ENCODE measurements at regions not wholly inside any gene's neighbourhood (a gene's known extent, or its start where the extent isn't known, plus 50 kb on each side); places are given as distances from the start of the nearest gene placed in this dataset.
"Not testable (repeated sequence)": the region's sequence is repeated elsewhere in the genome, so short reads cannot be mapped to it uniquely, and the experiment has no call there.

DNA sequence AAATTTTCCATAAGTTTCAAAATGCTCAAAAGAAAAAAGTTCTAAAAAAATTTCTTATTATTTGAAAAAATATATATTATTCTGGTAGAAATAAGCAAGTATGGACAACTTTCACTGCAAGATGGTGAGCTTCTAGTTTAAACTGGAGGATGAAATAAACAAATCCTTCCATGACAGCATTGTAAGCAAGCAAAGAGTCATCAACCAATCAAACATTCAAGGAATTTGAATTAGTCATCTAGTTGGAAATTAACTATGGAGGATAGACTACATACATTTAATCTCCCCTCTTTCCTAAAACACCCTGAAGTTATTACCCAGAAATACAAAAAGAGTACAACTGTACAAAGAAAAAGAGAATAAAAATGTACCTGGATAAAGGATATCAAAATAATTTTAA is 51.0 kb upstream of the IRX5 start:
- Histone ChIP-seq H3K27me3 (ENCODE audit: control insufficient read depth, insufficient read depth, low read length) (no peaks in the 10 kb centered on the region), H3K4me1 (ENCODE audit: control insufficient read depth, insufficient read depth, low read length) (peaks cover 11% of the 10 kb centered on the region), H3K4me3 (ENCODE audit: low read depth, low read length) (no peak overlapping the region), H3K9me3 (ENCODE audit: control insufficient read depth, insufficient read depth, low read length) (no peaks in the 10 kb centered on the region), H3K27ac (ENCODE audit: low read depth, low read length) (no peak overlapping the region), H3K9ac (ENCODE audit: low read depth, low read length) (no peak overlapping the region), H3K36me3 (ENCODE audit: control insufficient read depth, insufficient read depth, low read length) (no peaks in the 10 kb centered on the region)

DNA sequence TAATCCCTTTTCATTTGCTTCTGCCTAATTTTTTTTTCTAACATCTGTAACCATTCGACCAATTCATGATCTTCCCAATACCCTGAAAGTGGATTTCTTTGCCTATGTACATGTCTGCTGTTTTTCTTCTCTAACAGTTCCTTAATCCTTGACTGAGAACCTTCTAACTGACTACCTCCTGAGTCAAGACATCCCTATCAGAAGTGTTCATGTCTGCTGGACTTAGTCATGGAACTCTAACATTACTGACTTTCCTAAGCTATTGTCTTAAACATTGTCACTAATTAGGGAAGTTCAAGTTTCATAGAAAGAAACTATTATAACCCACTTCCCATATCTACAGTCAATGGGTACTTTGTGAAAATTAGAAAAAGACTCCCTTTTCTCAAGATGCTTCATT is 52.4 kb upstream of the IRX5 start:
- no peak overlapping the region for H3K9ac ChIP-seq (ENCODE audit: low read depth, low read length)
- peaks cover 11% of the 10 kb centered on the region for H3K4me1 ChIP-seq (ENCODE audit: control insufficient read depth, insufficient read depth, low read length)
- no peak overlapping the region for H3K4me3 ChIP-seq (ENCODE audit: low read depth, low read length)
- H3K27ac ChIP-seq (ENCODE audit: low read depth, low read length): no peak overlapping the region
- H3K27me3 ChIP-seq (ENCODE audit: control insufficient read depth, insufficient read depth, low read length): no peaks in the 10 kb centered on the region
- H3K9me3 ChIP-seq (ENCODE audit: control insufficient read depth, insufficient read depth, low read length): no peaks in the 10 kb centered on the region
- H3K36me3 ChIP-seq (ENCODE audit: control insufficient read depth, insufficient read depth, low read length): no peaks in the 10 kb centered on the region

DNA sequence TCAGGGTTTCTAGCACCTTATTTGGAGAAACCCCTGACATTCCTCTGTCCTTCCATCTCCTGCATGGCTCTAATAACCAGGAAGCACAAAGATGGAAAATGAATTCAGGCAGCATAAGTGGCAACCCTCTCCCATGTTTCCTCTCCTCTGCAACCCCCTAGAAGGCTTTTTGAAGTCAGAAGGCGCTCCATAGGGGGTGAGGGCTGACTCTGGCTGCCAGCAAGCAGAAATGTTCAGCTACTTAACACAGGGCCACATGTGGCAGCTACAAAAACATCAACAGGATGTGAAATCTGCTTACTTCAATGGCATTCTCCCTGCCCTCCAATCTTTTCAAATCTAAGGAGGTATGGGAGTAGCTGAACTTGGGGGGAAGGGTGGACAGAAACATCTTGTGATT is 55.2 kb upstream of the IRX5 start:
- H3K36me3 ChIP-seq (ENCODE audit: control insufficient read depth, insufficient read depth, low read length): no peaks in the 10 kb centered on the region
- no peaks in the 10 kb centered on the region for H3K27me3 ChIP-seq (ENCODE audit: control insufficient read depth, insufficient read depth, low read length)
- H3K27ac ChIP-seq (ENCODE audit: low read depth, low read length): peak overlapping the region; percentile 17
- no peak overlapping the region for H3K9ac ChIP-seq (ENCODE audit: low read depth, low read length)
- no peaks in the 10 kb centered on the region for H3K9me3 ChIP-seq (ENCODE audit: control insufficient read depth, insufficient read depth, low read length)
- H3K4me1 ChIP-seq (ENCODE audit: control insufficient read depth, insufficient read depth, low read length): peaks cover 13% of the 10 kb centered on the region
- H3K4me3 ChIP-seq (ENCODE audit: low read depth, low read length): no peak overlapping the region

DNA sequence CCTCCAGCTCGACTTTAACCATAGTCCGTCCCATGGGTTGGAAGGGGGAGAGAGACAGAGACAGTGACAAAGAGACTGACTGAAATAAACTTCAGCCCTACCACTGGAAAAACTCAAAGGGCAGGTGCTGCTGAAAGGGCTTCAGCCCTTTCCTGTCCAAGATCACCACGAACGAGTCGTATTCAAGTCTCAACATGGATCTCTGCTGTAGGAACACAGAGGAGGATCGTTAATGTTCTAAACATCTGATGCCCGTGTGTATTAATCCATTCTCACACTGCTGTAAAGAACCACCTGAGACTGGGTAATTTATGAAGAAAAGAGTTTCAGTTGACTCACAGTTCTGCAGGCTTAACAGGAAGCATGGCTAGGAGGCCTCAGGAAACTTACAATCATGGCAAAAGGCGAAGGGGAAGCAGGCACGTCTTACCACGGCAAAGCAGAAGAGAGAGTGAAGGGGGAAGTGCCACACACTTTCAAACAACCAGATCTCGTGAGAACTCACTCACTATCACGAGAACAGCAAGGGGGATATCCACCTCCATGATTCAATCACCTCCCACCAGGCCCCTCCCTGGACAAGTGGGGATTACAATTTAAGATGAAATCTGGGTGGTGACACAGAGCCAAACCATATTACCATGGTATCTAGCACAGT is 56.8 kb upstream of the IRX5 start:
- not testable (repeated sequence) for H3K27me3 ChIP-seq (ENCODE audit: control insufficient read depth, insufficient read depth, low read length); H3K9me3 ChIP-seq (ENCODE audit: control insufficient read depth, insufficient read depth, low read length); H3K9ac ChIP-seq (ENCODE audit: low read depth, low read length); H3K36me3 ChIP-seq (ENCODE audit: control insufficient read depth, insufficient read depth, low read length); H3K4me3 ChIP-seq (ENCODE audit: low read depth, low read length)
- peak overlapping the region; percentile 5 for H3K27ac ChIP-seq (ENCODE audit: low read depth, low read length)
- H3K4me1 ChIP-seq (ENCODE audit: control insufficient read depth, insufficient read depth, low read length): peaks cover 13% of the 10 kb centered on the region

DNA sequence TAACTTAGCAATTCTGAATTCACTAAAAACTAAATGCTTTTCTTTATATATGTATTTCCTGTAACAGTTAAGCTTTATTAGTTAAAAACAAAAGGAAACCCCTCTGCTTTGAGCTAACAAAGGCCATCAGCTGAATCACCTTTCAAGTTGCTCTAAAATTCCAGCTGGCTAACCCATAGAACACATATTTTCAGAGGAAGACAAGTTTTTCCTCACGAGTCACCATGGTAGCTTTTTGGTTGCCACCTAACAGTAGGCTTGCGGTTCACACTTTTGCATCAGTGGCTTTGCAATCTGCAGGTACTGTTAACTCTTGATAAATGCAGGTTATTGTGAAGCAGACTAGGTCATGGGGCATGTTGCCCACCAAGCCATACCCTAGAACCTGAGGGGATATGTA is 57.6 kb upstream of the IRX5 start:
- Histone ChIP-seq H3K27ac (ENCODE audit: low read depth, low read length) (no peak overlapping the region), H3K4me1 (ENCODE audit: control insufficient read depth, insufficient read depth, low read length) (peaks cover 13% of the 10 kb centered on the region), H3K36me3 (ENCODE audit: control insufficient read depth, insufficient read depth, low read length) (no peaks in the 10 kb centered on the region), H3K9ac (ENCODE audit: low read depth, low read length) (no peak overlapping the region), H3K4me3 (ENCODE audit: low read depth, low read length) (no peak overlapping the region), H3K9me3 (ENCODE audit: control insufficient read depth, insufficient read depth, low read length) (no peaks in the 10 kb centered on the region), H3K27me3 (ENCODE audit: control insufficient read depth, insufficient read depth, low read length) (no peaks in the 10 kb centered on the region)

DNA sequence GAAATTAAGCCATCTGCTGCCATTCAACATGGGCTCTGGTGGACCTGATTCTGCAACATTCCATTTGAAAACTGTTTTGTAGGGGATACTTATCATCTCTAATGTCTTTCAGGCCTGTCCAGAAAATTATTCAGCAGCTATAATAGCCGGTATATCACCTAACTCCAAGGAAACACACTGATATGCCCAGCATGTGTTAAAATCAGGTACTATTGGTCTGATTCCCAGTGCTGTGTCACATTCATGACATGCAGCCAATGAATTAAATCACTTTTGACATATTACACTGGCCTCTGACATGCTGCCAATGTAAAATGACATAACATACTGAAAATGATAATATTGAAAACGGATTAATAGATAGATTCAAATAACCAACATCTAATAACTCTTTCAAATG is 60.5 kb upstream of the IRX5 start:
- H3K27me3 ChIP-seq (ENCODE audit: control insufficient read depth, insufficient read depth, low read length): no peaks in the 10 kb centered on the region
- H3K27ac ChIP-seq (ENCODE audit: low read depth, low read length): no peak overlapping the region
- peaks cover 4% of the 10 kb centered on the region; the same call in 1 of the 2 replicates for H3K4me1 ChIP-seq (ENCODE audit: control insufficient read depth, insufficient read depth, low read length)
- H3K36me3 ChIP-seq (ENCODE audit: control insufficient read depth, insufficient read depth, low read length): no peaks in the 10 kb centered on the region
- H3K9ac ChIP-seq (ENCODE audit: low read depth, low read length): no peak overlapping the region
- H3K4me3 ChIP-seq (ENCODE audit: low read depth, low read length): no peak overlapping the region
- H3K9me3 ChIP-seq (ENCODE audit: control insufficient read depth, insufficient read depth, low read length): no peaks in the 10 kb centered on the region; the same call in 1 of the 2 replicates

DNA sequence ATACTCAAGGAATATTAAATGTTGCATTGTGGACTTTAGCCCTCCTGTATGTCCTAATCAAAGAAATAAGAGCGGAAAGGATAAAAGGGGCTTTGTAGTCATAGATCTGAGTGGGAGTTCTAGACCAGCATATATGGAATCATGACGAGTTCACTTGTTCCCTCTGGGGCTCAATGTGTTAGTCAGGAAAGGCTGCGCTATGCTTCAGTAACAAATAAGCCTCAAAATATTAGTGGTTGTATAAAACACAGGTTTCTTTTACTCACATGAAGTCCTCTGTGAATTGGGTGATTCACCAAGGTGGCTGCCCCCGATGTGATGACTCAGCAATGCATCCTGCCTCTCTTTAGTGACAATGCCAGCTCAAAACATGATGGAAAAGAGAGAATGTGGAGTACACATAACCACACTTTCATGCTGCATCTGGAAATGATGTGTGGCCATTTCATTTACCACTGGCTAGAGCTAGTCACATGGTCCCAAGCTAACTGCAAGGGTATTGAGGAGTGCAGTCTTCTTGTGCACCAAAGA is 63.3 kb upstream of the IRX5 start:
- Histone ChIP-seq H3K4me1 (ENCODE audit: control insufficient read depth, insufficient read depth, low read length) (no peaks in the 10 kb centered on the region), H3K27me3 (ENCODE audit: control insufficient read depth, insufficient read depth, low read length) (no peaks in the 10 kb centered on the region), H3K4me3 (ENCODE audit: low read depth, low read length) (no peak overlapping the region), H3K36me3 (ENCODE audit: control insufficient read depth, insufficient read depth, low read length) (no peaks in the 10 kb centered on the region), H3K9me3 (ENCODE audit: control insufficient read depth, insufficient read depth, low read length) (no peaks in the 10 kb centered on the region; the same call in 1 of the 2 replicates), H3K9ac (ENCODE audit: low read depth, low read length) (no peak overlapping the region), H3K27ac (ENCODE audit: low read depth, low read length) (no peak overlapping the region)

DNA sequence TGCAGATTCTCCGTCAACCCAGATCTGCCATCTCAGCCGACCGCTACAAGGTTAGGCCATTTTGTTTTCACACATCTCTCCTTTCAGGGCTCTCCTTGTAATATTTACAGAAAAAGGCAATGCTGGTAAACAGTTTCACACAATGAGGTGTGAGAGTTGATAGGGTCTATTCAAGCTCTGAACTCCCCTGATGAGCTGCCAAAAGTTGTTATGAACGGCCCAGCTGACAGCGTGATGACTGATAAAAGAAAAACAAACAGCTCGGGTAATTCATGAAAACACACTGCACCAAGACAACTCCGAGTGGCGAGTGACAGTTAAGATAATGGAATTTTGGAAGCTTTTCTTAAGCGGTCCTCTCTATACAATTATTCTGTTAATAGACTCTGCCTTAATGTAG is 68.1 kb upstream of the IRX5 start:
- no peak overlapping the region for H3K4me3 ChIP-seq (ENCODE audit: low read depth, low read length)
- H3K27ac ChIP-seq (ENCODE audit: low read depth, low read length): no peak overlapping the region
- H3K4me1 ChIP-seq (ENCODE audit: control insufficient read depth, insufficient read depth, low read length): no peaks in the 10 kb centered on the region
- no peaks in the 10 kb centered on the region for H3K36me3 ChIP-seq (ENCODE audit: control insufficient read depth, insufficient read depth, low read length)
- no peaks in the 10 kb centered on the region for H3K27me3 ChIP-seq (ENCODE audit: control insufficient read depth, insufficient read depth, low read length)
- H3K9me3 ChIP-seq (ENCODE audit: control insufficient read depth, insufficient read depth, low read length): no peaks in the 10 kb centered on the region; the same call in 1 of the 2 replicates
- H3K9ac ChIP-seq (ENCODE audit: low read depth, low read length): no peak overlapping the region

DNA sequence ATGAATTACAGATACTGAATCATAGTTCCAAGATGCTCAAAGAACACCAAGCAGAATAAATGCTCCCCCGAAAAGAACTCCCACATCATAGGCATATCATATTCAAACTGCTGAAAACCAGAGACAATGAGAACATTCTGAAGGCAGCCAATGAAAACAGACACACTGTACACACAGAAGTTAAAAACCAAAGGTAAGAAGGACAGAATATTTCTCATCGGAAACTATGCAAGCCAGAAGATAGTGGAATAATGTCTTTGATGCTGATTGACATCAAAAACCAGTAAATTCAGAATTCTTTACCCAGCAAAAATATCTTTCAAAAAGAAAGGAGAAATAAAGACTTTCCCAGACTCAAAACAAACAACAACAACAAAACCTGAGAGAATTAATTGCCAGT is 73.8 kb upstream of the IRX5 start:
- Histone ChIP-seq H3K9me3 (ENCODE audit: control insufficient read depth, insufficient read depth, low read length) (peaks cover 9% of the 10 kb centered on the region), H3K27ac (ENCODE audit: low read depth, low read length) (no peak overlapping the region), H3K4me3 (ENCODE audit: low read depth, low read length) (no peak overlapping the region), H3K36me3 (ENCODE audit: control insufficient read depth, insufficient read depth, low read length) (no peaks in the 10 kb centered on the region), H3K9ac (ENCODE audit: low read depth, low read length) (no peak overlapping the region), H3K27me3 (ENCODE audit: control insufficient read depth, insufficient read depth, low read length) (no peaks in the 10 kb centered on the region), H3K4me1 (ENCODE audit: control insufficient read depth, insufficient read depth, low read length) (no peaks in the 10 kb centered on the region)

DNA sequence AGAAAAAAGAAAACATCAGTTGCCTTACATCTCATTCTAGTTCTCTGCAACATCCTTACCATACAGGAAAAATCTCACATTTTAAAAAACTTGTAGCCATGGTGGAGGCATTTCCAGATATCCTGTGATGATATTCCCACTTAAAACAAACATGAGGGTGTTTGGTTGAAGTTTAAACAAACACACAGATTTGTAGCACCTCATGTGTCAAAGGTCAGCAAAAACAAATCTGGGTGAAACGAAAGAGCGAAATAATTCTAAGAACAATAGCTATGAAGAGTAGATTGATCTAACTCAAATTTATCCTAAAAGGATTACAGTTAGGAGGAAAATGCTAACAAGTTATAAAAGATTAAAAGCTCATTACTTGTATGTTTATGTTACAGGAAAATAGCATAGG is 83.1 kb upstream of the IRX5 start:
- Histone ChIP-seq H3K27me3 (ENCODE audit: control insufficient read depth, insufficient read depth, low read length) (no peaks in the 10 kb centered on the region), H3K27ac (ENCODE audit: low read depth, low read length) (no peak overlapping the region), H3K9me3 (ENCODE audit: control insufficient read depth, insufficient read depth, low read length) (peaks cover 16% of the 10 kb centered on the region), H3K36me3 (ENCODE audit: control insufficient read depth, insufficient read depth, low read length) (no peaks in the 10 kb centered on the region), H3K4me3 (ENCODE audit: low read depth, low read length) (no peak overlapping the region), H3K9ac (ENCODE audit: low read depth, low read length) (no peak overlapping the region), H3K4me1 (ENCODE audit: control insufficient read depth, insufficient read depth, low read length) (no peaks in the 10 kb centered on the region)

DNA sequence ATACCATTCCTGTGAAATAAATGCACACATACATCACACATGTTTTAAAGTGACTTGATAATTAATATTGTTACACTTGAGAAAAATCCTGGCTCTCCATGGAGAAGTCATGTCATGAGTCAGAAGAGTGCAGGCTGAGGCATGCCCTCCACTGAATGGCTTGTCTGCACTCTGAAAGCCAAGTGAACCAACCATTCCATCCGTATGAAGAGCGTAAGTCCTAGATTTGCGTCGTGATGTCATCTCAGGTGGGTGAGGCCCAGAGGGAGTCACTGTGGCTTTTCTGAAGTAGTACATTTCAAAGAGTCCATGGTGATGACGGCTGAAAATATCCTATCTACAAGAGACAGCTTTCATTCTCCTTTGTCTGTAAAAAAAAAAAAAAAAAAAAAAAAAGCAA is 83.5 kb upstream of the IRX5 start:
- Histone ChIP-seq H3K4me3 (ENCODE audit: low read depth, low read length) (no peak overlapping the region), H3K27me3 (ENCODE audit: control insufficient read depth, insufficient read depth, low read length) (no peaks in the 10 kb centered on the region), H3K9ac (ENCODE audit: low read depth, low read length) (no peak overlapping the region), H3K36me3 (ENCODE audit: control insufficient read depth, insufficient read depth, low read length) (no peaks in the 10 kb centered on the region), H3K27ac (ENCODE audit: low read depth, low read length) (no peak overlapping the region), H3K9me3 (ENCODE audit: control insufficient read depth, insufficient read depth, low read length) (peaks cover 18% of the 10 kb centered on the region), H3K4me1 (ENCODE audit: control insufficient read depth, insufficient read depth, low read length) (no peaks in the 10 kb centered on the region)

All from HUES48 (cell line).